HFF-Myc (cell line): ENCODE measurements at regions not wholly inside any gene's neighbourhood (a gene's known extent, or its start where the extent isn't known, plus 50 kb on each side); places are given as distances from the start of the nearest gene placed in this dataset.
"Not testable (repeated sequence)": the region's sequence is repeated elsewhere in the genome, so short reads cannot be mapped to it uniquely, and the experiment has no call there.

Source experiments
- DNase-seq: peaks from one replicate; pipeline ENCODE4 v3.0.0-alpha.2; 2011; ENCODE audit warnings: low read depth; ENCODE audit errors: extremely low read depth
- H3K4me3 ChIP-seq: replicated peaks from 2 replicates; pipeline ENCODE4 v1.5.1; 2011; ENCODE audit warnings: low read depth, mild to moderate bottlenecking, control low read depth, low read length
- TF ChIP-seq, protein P1 (sequence below): IDR thresholded peaks from 2 replicates; pipeline ENCODE4 v1.5.1; 2012; ENCODE audit warnings: mild to moderate bottlenecking, low read depth, low read length, control low read depth; ENCODE audit errors: missing control alignments

DNA sequence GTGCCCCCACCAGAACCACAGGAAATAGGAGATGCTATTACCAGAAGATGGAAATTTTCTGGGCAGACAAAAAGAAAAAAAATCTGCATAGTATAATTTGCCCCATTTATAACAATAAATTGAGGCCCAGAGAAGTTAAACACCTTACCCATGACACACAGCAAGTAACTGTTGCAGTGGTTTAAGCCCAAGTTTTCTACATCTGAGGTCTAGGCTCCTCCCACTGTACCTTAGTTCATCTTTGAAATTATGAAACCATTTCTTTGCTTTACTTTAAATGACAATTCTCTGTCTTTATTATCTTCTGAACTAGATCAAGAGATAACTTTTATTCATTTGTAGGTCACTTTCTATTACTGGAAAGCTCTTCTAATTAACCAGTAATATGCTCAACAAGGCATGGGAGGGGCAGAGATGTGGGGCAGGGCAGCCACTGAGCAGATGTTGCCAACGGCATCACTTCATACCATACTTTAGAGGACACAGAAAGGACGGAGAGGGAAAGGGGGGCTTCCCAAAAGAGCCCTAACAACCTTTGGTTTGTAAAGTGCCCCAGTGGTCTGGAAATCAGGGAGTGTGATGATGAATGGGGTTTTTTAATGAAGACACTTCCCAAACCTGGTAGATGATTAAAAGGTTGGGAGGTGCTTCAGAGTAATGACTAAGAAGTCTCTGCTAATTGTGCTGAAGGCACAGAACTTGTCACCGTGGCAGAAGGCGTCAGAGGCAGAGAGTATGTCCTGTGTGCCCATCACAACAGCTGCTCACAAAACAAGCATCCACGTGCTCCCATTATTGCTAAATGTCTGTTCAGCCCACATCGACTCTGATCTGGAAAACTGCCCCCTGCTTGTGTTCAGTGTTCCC lies 342.5 kb downstream of the SHQ1 start:
- DNase-seq = no peak
- TF ChIP-seq, protein P1, sequence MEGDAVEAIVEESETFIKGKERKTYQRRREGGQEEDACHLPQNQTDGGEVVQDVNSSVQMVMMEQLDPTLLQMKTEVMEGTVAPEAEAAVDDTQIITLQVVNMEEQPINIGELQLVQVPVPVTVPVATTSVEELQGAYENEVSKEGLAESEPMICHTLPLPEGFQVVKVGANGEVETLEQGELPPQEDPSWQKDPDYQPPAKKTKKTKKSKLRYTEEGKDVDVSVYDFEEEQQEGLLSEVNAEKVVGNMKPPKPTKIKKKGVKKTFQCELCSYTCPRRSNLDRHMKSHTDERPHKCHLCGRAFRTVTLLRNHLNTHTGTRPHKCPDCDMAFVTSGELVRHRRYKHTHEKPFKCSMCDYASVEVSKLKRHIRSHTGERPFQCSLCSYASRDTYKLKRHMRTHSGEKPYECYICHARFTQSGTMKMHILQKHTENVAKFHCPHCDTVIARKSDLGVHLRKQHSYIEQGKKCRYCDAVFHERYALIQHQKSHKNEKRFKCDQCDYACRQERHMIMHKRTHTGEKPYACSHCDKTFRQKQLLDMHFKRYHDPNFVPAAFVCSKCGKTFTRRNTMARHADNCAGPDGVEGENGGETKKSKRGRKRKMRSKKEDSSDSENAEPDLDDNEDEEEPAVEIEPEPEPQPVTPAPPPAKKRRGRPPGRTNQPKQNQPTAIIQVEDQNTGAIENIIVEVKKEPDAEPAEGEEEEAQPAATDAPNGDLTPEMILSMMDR = no peak
- no peak overlapping the region for H3K4me3 ChIP-seq

DNA sequence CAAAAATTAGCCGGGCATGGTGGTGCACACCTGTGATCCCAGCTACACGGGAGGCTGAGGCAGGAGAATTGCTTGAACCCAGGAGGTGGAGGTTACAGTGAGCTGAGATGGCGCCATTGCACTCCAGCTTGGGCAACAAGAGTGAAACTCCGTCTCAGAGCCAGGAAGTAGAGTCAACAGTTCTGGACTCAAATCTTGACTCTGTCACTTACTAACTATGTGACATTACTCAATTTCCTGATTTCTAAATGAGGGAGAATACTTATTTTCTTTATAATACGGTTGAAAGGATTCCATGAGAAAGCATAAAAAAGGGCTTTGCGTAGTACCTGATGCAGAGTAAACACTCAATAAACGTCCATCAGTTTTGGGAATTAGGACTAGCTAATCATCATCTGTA lies 350.7 kb downstream of the SHQ1 start:
- DNase-seq, H3K4me3 ChIP-seq: not testable (repeated sequence)

DNA sequence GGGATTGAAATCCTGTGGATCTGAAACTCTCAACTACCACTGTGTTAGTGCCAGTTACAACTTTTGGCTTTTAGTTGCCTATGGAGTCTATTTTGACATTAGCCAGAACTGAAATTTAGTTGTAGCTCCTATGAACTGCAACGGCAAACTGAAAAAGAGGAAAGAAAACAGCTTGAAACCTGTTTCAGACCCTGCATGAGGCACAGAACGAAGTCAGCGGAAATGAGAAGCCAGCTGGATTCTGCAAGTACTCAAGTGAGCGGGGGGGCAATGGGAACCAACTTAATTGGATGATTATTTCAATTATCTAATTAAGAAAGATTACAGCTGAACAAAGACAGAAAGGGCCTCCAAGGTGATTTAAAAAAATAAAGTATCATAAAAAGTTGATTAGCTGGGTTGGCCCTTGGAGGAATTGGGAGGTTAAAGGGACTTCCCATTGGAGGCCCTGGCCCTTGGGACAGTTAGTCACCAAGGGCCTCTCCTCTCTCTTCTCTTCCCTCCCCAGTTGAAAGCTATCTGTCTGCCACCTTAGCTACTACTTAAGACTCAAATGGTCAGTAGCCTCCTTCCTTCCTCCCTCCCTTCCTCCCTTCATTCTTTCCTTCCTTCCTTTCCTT lies 352.1 kb downstream of the SHQ1 start:
- TF ChIP-seq, protein P1 = no peak

DNA sequence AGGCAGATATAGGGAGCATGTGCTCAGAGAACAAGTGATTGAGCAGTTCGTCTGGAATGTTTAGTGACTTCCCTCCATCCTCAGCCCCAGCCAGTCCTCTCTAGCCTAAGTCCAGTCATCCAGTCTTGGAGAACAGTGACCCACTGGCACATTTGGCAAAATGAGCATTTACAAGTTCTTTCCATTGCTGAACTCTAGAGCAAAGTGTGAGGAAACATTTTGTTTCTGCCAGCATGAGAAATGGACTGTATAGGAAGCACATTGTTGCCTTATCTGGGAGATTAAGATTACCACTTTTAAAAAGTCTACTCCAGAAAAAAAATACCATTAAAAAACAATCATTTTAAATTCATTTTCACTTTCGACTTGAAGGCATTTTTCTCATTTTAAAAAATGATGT lies 353.6 kb downstream of the SHQ1 start:
- H3K4me3 ChIP-seq = no peak overlapping the region
- DNase-seq = no peak
- TF ChIP-seq, protein P1 = no peak

More for the DNA sequence above, 352.1 kb downstream of the SHQ1 start:
- no peak for DNase-seq
- H3K4me3 ChIP-seq = no peak overlapping the region

DNA sequence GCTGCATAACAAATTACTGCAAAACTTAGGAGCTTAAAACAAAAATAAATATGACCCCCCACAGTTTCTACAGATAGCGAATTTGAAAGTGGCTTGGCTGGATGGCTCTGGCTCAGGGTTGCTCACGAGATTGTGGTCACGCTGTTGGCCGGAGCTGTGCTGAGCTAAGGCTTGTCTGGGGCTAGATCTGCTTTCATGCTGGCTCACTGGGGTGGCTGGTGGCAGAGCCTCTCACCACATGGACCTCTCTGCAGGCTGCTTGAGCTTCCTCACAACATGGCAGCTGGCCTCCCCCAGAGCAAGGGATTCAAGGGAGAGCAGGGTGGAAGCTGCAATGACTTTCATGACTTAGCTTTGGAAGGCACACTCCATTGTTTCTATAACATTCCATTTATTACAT lies 354.1 kb downstream of the SHQ1 start:
- TF ChIP-seq, protein P1 = no peak
- no peak for DNase-seq

DNA sequence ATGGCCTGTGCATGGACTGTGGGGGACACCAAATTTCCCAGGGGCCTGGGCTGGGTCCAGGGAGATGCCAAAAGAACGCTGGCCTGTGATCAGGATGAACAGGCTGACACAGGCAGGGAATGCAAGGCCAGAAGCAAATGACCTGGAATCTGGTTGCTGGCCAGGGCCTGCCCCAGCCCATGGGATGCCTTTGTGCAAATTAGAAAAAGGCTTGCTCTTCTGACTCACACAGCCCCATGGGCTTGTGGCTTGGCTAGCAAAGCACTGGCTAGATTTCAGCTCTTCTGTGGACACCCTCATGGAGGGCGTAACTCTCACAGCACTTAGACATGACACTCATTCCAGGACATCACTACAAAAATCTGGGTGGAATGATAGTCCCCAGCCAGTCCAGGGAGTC lies 356.0 kb downstream of the SHQ1 start:
- DNase-seq = peak; percentile 71
- no peak overlapping the region for H3K4me3 ChIP-seq
- TF ChIP-seq, protein P1 = no peak

More for the DNA sequence above, 354.1 kb downstream of the SHQ1 start:
- no peak overlapping the region for H3K4me3 ChIP-seq

DNA sequence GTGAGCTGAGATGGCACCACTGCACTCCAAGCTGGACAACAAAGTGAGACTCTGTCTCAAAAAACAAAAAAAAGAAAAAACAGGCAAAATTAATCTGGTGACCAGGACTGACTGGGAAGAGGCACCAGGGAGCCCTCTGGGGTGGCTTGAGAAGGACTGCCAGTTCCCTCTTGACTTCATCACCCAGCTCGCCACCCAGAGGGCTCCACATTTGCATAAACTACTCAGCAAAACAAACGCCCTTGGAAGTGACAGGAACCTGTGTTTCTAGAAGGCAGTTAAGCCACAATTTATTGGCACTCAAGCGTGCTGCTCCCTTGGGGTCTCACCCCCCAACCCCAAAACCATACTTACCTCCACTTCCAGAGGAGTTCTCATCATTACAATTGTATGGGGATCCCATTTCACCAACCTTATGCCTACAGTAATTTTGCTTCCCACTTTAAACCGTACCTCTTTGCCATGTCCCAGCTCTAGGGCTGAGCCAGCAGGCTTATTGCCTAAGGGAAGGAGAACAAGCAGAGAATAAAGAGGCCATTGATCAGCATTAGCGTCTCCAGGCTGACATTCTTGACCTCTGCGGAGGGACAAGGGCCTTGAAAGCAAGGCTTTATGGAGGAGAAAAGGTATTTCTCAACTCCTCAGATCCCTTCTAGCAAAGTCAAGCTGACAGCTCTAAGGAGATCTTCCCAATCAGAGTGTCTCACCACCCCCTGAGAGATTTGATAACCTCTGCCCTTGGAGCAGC lies 357.4 kb downstream of the SHQ1 start:
- no peak for DNase-seq
- H3K4me3 ChIP-seq = no peak overlapping the region
- TF ChIP-seq, protein P1 = no peak
